SHP77 (cell line): ENCODE measurements at regions not wholly inside any gene's neighbourhood (a gene's known extent, or its start where the extent isn't known, plus 50 kb on each side); places are given as distances from the start of the nearest gene placed in this dataset.
A peak's percentile ranks its signal among the peaks of the same experiment; 100 is the strongest.
"Not testable (repeated sequence)": the region's sequence is repeated elsewhere in the genome, so short reads cannot be mapped to it uniquely, and the experiment has no call there.

Source experiments
- DNase-seq, 2 experiments: peaks; one replicate each; lab custom pipeline; 2025; lab: John Stamatoyannopoulos, UW

- no peak for DNase-seq
These were observed 458.9 kb upstream of the PDE3A start for GRCh38 chr12:19909418-19909817.

DNA sequence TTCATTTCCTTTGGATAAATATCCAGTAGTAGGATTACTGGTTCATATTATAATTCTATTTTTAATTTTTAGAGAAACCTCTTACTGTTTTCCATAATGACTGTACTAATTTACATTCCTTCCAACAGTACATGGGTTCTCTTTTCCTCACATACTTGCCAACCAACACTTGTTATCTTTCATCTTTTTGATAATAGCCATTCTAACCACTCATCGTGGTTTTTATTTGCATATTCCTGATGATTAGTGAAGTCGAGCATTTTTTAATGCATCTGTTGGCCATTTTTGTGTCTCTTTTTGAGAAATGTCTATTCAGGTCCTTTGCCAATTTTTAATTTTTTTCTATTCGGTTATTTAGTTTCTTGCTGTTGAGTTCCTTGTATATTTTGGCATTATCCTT is 457.7 kb upstream of the PDE3A start:
- no peak for DNase-seq

- DNase-seq: no peak
These were observed 455.3 kb upstream of the PDE3A start for GRCh38 chr12:19912991-19913390.

DNA sequence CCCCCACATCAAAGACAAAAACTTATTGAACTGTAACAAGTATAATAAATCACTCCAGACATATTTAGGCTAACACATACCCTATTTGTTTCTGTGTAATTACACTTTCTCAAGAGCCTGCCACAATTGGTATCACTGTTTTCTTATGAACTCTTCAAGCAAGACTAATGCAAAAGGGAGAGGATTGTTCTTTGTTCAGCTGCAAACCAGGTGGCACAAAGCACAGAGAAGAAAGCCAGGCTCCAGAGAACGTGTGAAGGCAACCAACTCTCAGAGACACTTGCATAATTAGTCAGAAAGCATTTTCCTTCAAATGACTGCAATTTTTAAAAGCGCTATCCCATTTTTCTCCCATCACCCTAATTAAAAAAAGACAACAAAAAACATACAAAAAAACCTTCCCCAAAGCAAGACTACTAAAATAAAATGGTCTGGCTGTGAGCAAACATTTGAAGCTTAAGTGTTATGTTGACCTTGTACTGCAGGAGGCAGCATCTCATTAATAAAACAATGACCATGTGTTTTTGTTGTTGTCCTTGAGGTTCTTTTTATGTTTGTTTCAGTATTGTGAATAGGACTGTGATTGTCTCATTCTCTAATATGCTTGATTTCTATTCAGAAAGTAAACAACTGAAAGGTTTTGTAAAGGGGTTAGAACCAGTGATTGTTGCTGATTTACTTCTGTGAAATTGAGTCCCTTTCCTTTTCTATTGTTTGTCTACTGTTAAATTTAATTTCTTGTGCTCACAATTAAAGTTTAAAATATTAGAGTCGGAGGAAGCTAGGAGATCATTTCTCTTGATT is 452.7 kb upstream of the PDE3A start:
- DNase-seq: peak; percentile 23 to 64

GRCh38 chr12:19916196-19916753 is 452.1 kb upstream of the PDE3A start:
- no peak for DNase-seq

- peak in 1 of 2 experiments; percentile 23 for DNase-seq
These were observed 451.4 kb upstream of the PDE3A start for GRCh38 chr12:19916974-19917373.

- DNase-seq: not testable (repeated sequence)
These were observed 446.6 kb upstream of the PDE3A start for GRCh38 chr12:19921716-19922115.

DNA sequence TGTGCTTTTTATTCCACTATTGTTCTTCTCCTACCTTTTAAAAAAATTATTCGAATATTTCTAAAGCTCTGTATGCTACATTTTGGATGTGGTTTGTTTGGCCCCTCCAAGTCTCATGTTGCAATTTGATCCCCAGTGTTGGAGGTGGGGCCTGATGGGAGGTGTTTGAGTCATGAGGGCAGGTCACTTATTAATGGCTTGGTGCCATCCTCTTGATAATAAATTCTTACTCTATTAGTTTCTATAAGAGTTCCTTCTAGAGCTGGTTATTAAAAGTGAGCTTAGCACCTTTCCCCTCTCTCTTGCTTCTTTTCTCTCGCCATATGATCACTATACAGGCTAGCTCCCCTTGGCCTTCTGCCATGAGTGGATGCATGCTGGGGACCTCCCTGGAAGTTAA is 445.6 kb upstream of the PDE3A start:
- DNase-seq: no peak

GRCh38 chr12:19924360-19924759 is 444.0 kb upstream of the PDE3A start:
- no peak for DNase-seq

DNA sequence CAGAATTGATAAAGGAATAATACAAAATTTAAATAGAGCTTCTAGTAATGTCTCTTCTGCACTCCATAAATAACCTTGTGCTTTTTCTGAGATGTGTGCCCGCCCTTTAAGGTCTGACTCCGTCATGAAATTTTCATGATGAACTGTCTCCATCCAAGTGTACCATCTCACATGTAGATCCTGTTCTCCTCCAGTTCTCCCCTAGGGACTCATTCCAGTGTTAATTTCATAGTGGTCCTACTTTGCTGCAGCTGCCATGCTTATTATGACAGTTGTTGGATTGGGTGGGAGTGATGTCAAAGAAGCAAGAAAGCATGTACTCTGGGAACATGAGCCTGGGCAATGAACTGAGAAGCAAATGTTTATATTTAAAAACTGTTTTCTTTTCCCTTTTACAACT is 442.5 kb upstream of the PDE3A start:
- no peak for DNase-seq

- no peak for DNase-seq
These were observed 442.1 kb upstream of the PDE3A start for GRCh38 chr12:19926266-19926665.

GRCh38 chr12:19927661-19928060 is 440.7 kb upstream of the PDE3A start:
- DNase-seq: no peak

GRCh38 chr12:19932413-19932812 is 435.9 kb upstream of the PDE3A start:
- no peak for DNase-seq

DNA sequence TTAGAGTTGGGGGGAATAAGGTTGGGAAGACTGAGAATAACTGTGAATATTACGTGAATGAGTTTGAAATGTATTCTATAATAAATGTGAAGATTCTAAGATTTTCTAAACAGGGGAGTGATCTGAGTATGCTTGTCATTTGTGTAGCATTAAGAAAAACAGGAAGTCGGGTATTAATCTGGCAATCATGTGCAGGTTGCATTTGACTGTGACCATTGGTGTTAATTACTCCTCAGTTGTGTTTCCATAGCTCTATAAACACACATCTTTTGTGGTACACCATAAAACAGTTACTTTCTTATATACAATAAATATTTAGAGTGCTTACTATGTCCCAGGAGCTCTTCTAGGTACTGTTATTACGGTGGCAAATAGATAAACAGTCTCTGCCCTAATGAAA is 434.4 kb upstream of the PDE3A start:
- no peak for DNase-seq

GRCh38 chr12:19937161-19937560 is 431.2 kb upstream of the PDE3A start:
- no peak for DNase-seq

- DNase-seq: no peak
These were observed 430.3 kb upstream of the PDE3A start for GRCh38 chr12:19938031-19938430.

DNA sequence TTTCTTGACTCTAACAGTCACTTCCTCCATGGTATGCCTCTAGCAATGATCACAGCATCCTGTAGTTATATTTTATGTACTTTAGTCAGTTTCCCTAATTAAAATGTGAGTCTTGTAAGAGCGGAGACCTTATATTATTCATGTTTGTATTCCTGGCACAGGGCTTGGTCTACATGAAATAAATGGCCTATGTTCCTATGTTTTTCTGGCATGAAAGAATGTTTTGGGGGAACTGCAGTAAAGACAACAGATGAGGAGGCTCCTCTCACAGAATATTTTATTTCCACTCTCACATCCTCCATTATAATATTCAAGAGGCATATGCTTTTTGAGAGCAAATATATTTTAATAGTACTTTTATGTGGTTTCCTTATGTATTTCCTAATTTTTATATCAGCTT is 429.8 kb upstream of the PDE3A start:
- no peak for DNase-seq

DNA sequence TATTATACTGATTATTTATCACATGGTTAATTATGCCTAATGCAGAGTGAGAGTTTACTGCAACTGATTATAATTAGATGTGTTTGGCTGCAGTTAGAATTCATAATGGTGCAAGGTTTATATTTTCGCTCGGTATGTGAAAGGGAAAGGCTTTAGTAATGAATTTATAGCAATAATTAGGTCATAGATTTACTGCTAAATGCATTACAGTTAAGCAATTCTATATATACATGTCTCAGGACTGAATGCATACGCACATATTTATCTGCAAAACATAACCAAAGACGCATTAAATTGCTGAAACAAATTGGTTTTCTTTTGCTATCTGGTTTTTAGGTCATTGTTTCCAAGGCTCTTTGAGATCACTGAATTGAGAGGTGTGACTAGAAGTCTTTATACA is 428.1 kb upstream of the PDE3A start:
- no peak for DNase-seq

- no peak for DNase-seq
These were observed 427.2 kb upstream of the PDE3A start for GRCh38 chr12:19941096-19941495.

DNA sequence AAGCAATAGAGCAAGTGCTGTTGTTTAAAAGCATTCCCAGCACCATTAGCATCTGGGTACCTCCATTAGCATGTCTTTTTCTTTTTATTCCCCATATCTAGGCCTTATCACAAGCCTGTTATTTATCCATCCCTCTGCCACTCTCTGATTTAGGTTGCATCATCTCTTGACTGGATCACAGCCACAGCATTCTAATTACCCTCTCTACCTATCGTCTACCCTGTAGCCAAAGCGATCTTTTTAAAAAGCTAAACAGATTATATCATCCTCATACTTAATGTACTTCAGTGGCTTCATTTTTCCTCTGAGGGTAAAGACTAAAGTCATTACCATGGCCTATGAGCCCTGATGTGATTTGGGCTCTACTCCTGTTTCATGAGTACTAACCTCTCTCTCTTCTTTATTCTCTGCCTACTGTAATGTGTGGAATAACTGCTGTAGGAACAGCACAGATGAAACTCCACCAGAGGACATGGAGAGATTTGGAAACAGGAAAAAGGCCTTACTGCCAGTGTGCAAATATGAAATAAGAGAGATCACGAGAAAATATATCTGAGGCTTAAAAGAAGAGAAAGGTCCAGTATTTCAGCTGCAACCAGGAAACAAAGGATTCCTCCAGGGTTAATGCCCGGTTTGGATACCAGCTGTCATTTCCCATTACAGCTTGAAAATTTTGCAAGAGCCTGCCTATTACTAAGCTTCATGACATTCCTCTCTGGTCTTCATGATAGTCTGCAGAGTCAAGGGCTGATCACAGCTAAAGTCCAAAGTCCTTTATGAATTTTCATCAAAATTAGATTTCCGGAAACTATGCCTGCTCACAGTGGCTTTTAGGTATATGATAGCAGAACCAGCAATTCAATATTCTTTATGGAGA is 422.5 kb upstream of the PDE3A start:
- no peak for DNase-seq

GRCh38 chr12:19946550-19946949 is 421.8 kb upstream of the PDE3A start:
- peak in 1 of 2 experiments; percentile 49 for DNase-seq

DNA sequence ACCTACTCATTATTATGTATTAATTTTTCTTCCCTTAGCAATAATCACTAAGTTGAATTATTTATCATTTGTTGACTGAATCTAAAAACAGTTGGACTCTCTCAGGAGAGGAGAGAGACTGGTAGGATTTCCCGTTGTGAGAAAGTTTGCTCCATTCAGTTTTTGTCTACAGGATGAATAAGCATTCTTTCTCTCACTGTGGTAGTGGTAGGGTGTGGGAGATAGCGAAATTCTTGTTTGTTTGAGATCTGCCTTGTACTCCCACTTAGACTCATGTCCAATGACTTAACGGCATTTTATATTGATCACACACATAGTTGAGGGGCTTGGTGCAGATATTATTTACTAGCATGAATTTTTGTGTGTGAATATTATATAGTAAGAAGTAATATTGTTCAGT is 421.0 kb upstream of the PDE3A start:
- no peak for DNase-seq

DNA sequence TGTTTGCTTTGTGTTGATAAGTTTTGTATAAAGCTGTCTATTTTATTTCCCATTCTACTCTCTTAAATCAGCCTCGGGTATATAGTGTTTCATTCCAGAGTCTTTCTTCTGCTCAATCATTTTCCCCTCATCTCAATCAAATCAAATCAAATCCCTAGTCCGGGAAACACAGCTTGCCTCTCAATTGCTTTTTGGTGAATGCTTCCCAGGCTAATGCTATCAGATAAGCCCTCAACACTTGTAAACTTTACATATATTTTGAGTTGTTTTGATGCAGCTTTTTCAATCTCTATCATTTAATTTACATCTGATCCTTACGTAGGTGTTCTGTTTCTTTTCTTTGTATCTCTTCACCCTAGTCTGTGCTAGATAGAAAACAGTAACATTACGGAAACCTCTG is 416.7 kb upstream of the PDE3A start:
- no peak for DNase-seq
